Sigmoid colon (tissue), 6 donors: ENCODE measurements at regions not wholly inside any gene's neighbourhood (a gene's known extent, or its start where the extent isn't known, plus 50 kb on each side); places are given as distances from the start of the nearest gene placed in this dataset.

Source experiments
- DNase-seq: peaks from one replicate; pipeline ENCODE4 v3.0.0-alpha.2; 2019
- H3K27ac ChIP-seq, 4 donors: fragments of 200-600 bp; sonication (generic); one replicate each; pipeline ENCODE4 v1.5.1; 2016 to 2019; ENCODE audit warnings: mild to moderate bottlenecking in 1 of 4
- H3K27me3 ChIP-seq, 3 donors: fragments of 200-600 bp; sonication (generic); one replicate each; pipeline ENCODE4 v1.5.1; 2019; ENCODE audit warnings: mild to moderate bottlenecking in 1 of 3
- H3K36me3 ChIP-seq, 4 donors: fragments of 200-600 bp; sonication (generic); one replicate each; pipeline ENCODE4 v1.5.1; 2016 to 2019
- H3K4me1 ChIP-seq, 4 donors: fragments of 200-600 bp; sonication (generic); one replicate each; pipeline ENCODE4 v1.5.1; 2017 to 2019
- H3K4me3 ChIP-seq, 4 donors: fragments of 200-600 bp; sonication (generic); one replicate each; pipeline ENCODE4 v1.5.1; 2017 to 2019; ENCODE audit warnings: mild to moderate bottlenecking in 2 of 4, moderate library complexity in 1 of 4
- H3K9me3 ChIP-seq, 4 donors: fragments of 200-600 bp in 3 of 4; sonication (generic) in 3 of 4; one replicate each; pipeline versions ENCODE4 v1.5.1 to v1.6.1; 2013 to 2019
- CTCF ChIP-seq, 4 experiments: fragments of 450-650 bp in 3 of 4; fragments of 200-600 bp in 1 of 4; IDR thresholded peaks; one replicate each; pipeline ENCODE4 v1.5.1; 2016 to 2019; ENCODE audit warnings: antibody characterized with exemption in 4 of 4, mild to moderate bottlenecking in 3 of 4, moderate library complexity in 2 of 4
- EP300 ChIP-seq, 4 donors: sonication (generic); formaldehyde crosslinking; IDR thresholded peaks; one replicate each; pipeline ENCODE4 v1.6.1; 2017; ENCODE audit warnings: antibody characterized with exemption in 4 of 4
- POLR2A ChIP-seq, 2 donors: fragments of 450-650 bp; IDR thresholded peaks; one replicate each; pipeline ENCODE4 v1.6.1; 2016; ENCODE audit warnings: antibody characterized with exemption in 2 of 2, mild to moderate bottlenecking in 2 of 2, moderate library complexity in 2 of 2
- POLR2AphosphoS5 ChIP-seq, 4 donors: sonication (generic); formaldehyde crosslinking; IDR thresholded peaks; one replicate each; pipeline ENCODE4 v1.6.1; 2017; ENCODE audit warnings: antibody characterized with exemption in 4 of 4
- WGBS, 2 donors: extraction: QIAGEN DNeasy Blood & Tissue Kit; methylation state at CpG; one replicate each; pipeline ENCODE4 v1.1.7; 2013; 5-methylcytosine and 5-hydroxymethylcytosine counted together
- intact Hi-C: fragments of 100-400 bp; cut with DNase I; formaldehyde crosslinking; loops from one replicate; pipeline ENCODE4 v1.15.1; 2023
- donor health status: healthy with polysubstance abuse.
- donor health status: healthy.

- no peak for DNase-seq
- TF ChIP-seq EP300 (IDR thresholded peaks at IDR 0.05) (no peak), CTCF (IDR thresholded peaks at IDR 0.05) (no peak), POLR2A (IDR thresholded peaks at IDR 0.05) (no peak), POLR2AphosphoS5 (IDR thresholded peaks at IDR 0.05) (no peak)
- 88 to 90% methylated on average over 4 of the region's 4 CpGs for WGBS, 2 donors
- no peaks in the 10 kb centered on the region for H3K27me3 ChIP-seq
- no peaks in the 10 kb centered on the region for H3K9me3 ChIP-seq
- H3K4me1 ChIP-seq: no peaks in the 10 kb centered on the region
- intact Hi-C loops: no loop called here
- H3K4me3 ChIP-seq: no peak overlapping the region
- H3K27ac ChIP-seq: no peak overlapping the region
- no peaks in the 10 kb centered on the region for H3K36me3 ChIP-seq
Observed at GRCh38 chr3:181987736-181988135, 276.0 kb downstream of the SOX2 start.

DNA sequence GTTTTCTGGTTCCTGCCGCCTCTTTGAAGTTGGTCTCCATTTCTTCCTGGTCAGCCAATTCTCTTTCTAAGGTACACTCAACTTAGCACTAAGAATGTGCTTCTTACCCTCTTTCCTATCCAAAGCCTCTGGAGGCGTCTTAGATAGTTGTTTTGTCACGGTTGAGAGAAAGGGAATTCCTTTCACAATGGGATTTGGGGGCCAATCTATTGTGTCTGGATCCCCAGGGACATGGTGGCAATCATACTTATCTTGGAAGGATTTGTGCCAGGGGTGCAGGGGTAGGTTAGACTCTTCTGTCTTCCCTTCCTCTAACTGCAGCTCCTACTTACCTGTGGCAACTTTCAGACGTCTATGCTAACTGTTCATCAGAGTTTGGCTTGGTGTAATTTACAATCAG is 287.1 kb downstream of the SOX2 start:
- 70 to 77% methylated on average over 4 of the region's 4 CpGs for WGBS, 2 donors
- TF ChIP-seq POLR2A (IDR thresholded peaks at IDR 0.05) (no peak), EP300 (IDR thresholded peaks at IDR 0.05) (no peak), POLR2AphosphoS5 (IDR thresholded peaks at IDR 0.05) (no peak)
- Histone ChIP-seq H3K9me3 (no peaks in the 10 kb centered on the region), H3K27me3 (no peaks in the 10 kb centered on the region), H3K27ac (no peak overlapping the region), H3K4me3 (no peak overlapping the region), H3K4me1 (no peaks in the 10 kb centered on the region), H3K36me3 (no peaks in the 10 kb centered on the region)
- intact Hi-C loops: no loop called here
- DNase-seq: no peak

DNA sequence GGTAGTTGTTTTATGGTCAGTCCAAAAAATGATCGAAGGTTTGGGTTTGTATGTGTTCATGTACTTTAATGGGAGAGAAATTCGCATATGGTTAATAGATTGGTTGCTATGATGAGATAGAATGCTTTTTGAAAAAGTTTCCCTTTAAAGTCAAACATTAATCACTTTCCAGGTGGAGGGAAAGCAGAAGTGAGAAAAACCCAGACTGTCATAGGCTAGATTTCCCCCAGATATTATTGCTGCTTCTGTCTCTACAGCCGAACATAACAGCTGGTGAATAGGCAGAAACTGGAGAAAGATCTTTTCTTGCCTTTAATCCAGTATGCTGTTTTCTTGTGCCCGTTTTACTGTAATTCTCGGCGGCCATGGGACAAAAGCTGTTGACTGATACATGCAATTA is 287.6 kb downstream of the SOX2 start:
- H3K9me3 ChIP-seq: no peaks in the 10 kb centered on the region
- H3K27me3 ChIP-seq: no peaks in the 10 kb centered on the region
- no peak for DNase-seq
- no peaks in the 10 kb centered on the region for H3K4me1 ChIP-seq
- WGBS, 2 donors: 76 to 80% methylated on average over 6 of the region's 6 CpGs
- H3K36me3 ChIP-seq: no peaks in the 10 kb centered on the region
- intact Hi-C loops: no loop called here
- TF ChIP-seq POLR2A (IDR thresholded peaks at IDR 0.05): no peak
- TF ChIP-seq POLR2AphosphoS5 (IDR thresholded peaks at IDR 0.05): no peak
- no peak for TF ChIP-seq CTCF (IDR thresholded peaks at IDR 0.05)
- TF ChIP-seq EP300 (IDR thresholded peaks at IDR 0.05): no peak
- no peak overlapping the region for H3K27ac ChIP-seq
- H3K4me3 ChIP-seq: no peak overlapping the region

GRCh38 chr3:182000447-182000846 is 288.7 kb downstream of the SOX2 start:
- intact Hi-C loops: no loop called here
- H3K27ac ChIP-seq: no peak overlapping the region
- H3K9me3 ChIP-seq: no peaks in the 10 kb centered on the region
- H3K27me3 ChIP-seq: no peaks in the 10 kb centered on the region
- TF ChIP-seq CTCF (IDR thresholded peaks at IDR 0.05): no peak
- no peak for TF ChIP-seq POLR2A (IDR thresholded peaks at IDR 0.05)
- TF ChIP-seq EP300 (IDR thresholded peaks at IDR 0.05): no peak
- TF ChIP-seq POLR2AphosphoS5 (IDR thresholded peaks at IDR 0.05): no peak
- no peaks in the 10 kb centered on the region for H3K36me3 ChIP-seq
- DNase-seq: no peak
- no peaks in the 10 kb centered on the region for H3K4me1 ChIP-seq
- 58 to 69% methylated on average over 5 of the region's 5 CpGs for WGBS, 2 donors
- H3K4me3 ChIP-seq: no peak overlapping the region

DNA sequence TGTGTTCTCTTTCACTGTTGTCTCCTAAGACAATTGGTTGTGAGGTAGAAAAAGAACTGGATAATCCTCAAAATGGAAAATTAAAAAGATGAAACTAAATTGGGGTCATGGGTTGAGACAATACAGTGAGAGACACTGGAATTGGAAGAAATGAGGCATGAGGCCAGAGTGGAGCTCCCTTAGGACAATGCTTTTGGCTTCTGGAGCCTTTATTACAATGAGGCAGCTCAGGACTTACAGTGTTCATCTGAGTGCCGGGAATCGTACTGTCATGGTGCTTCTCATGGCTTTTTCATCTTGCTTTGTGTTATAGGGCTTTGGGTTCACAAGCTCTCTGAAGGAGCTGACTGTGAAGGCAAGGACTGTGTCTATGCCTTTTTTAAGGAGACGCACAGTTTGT is 293.5 kb downstream of the SOX2 start:
- peaks cover 0 to 4% (median 0%) of the 10 kb centered on the region in 4 donors for H3K9me3 ChIP-seq
- intact Hi-C loops: no loop called here
- no peak overlapping the region for H3K4me3 ChIP-seq
- H3K27me3 ChIP-seq: no peaks in the 10 kb centered on the region
- no peak for TF ChIP-seq POLR2AphosphoS5 (IDR thresholded peaks at IDR 0.05)
- no peak for TF ChIP-seq CTCF (IDR thresholded peaks at IDR 0.05)
- no peak for TF ChIP-seq POLR2A (IDR thresholded peaks at IDR 0.05)
- TF ChIP-seq EP300 (IDR thresholded peaks at IDR 0.05): no peak
- H3K4me1 ChIP-seq: no peaks in the 10 kb centered on the region
- 88 to 91% methylated on average over 3 of the region's 3 CpGs for WGBS, 2 donors
- H3K36me3 ChIP-seq: no peaks in the 10 kb centered on the region
- no peak overlapping the region for H3K27ac ChIP-seq
- DNase-seq: no peak
